ENCODE measurements at regions not wholly inside any gene's neighbourhood (a gene's known extent, or its start where the extent isn't known, plus 50 kb on each side); places are given as distances from the start of the nearest gene placed in this dataset.

DNA sequence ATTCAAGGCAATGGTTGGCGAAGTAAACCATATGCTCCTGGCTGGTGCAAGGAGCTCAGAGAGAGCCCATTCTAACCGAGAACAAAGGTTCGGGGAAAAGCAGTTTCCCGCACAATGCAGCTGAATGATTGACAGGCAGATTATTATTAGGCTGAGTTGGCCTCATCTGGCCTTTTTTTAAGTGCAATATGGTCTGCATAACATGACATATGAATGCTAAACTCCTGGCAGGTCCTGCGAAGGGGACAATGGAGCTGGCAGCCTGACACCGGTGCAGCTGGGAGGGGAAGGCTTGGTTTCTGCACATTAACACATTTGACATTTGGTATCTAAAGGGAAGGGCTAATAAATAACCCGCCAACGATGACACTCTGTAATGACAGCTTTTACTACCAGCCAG lies 92.0 kb downstream of the MIS18A start:
- TF ChIP-seq, protein P1, sequence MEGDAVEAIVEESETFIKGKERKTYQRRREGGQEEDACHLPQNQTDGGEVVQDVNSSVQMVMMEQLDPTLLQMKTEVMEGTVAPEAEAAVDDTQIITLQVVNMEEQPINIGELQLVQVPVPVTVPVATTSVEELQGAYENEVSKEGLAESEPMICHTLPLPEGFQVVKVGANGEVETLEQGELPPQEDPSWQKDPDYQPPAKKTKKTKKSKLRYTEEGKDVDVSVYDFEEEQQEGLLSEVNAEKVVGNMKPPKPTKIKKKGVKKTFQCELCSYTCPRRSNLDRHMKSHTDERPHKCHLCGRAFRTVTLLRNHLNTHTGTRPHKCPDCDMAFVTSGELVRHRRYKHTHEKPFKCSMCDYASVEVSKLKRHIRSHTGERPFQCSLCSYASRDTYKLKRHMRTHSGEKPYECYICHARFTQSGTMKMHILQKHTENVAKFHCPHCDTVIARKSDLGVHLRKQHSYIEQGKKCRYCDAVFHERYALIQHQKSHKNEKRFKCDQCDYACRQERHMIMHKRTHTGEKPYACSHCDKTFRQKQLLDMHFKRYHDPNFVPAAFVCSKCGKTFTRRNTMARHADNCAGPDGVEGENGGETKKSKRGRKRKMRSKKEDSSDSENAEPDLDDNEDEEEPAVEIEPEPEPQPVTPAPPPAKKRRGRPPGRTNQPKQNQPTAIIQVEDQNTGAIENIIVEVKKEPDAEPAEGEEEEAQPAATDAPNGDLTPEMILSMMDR (IDR thresholded peaks at IDR 0.05) = no peak
- TF ChIP-seq POLR2A (IDR thresholded peaks at IDR 0.05) = no peak
